Heart left ventricle (tissue), 16 donors: ENCODE measurements at regions not wholly inside any gene's neighbourhood (a gene's known extent, or its start where the extent isn't known, plus 50 kb on each side); places are given as distances from the start of the nearest gene placed in this dataset.
"Not testable (repeated sequence)": the region's sequence is repeated elsewhere in the genome, so short reads cannot be mapped to it uniquely, and the experiment has no call there.

Source experiments
- ATAC-seq, 4 donors: fragments of 200-7000 bp; cut with Tn5 transposase; one replicate each; pipeline ENCODE4 v1.9.1; 2020 to 2022; ENCODE audit warnings: moderate library complexity in 4 of 4, mild to moderate bottlenecking in 3 of 4, moderate number of reproducible peaks in 1 of 4
- DNase-seq, 5 donors: peaks; one replicate each; pipeline ENCODE4 v3.0.0-alpha.2; 2020
- H3K27ac ChIP-seq, 12 donors: fragments of 200-600 bp; sonication (generic) in 4 of 12; one replicate each; pipeline versions ENCODE4 v1.5.0 to v1.8.0; 2016 to 2022; ENCODE audit warnings: mild to moderate bottlenecking in 2 of 12
- H3K27me3 ChIP-seq, 9 donors: fragments of 200-600 bp; sonication (generic) in 2 of 9; one replicate each; pipeline versions ENCODE4 v1.5.1 to v1.8.0; 2016 to 2022; ENCODE audit warnings: mild to moderate bottlenecking in 3 of 9
- H3K36me3 ChIP-seq, 9 donors: fragments of 200-600 bp; sonication (generic) in 2 of 9; one replicate each; pipeline versions ENCODE4 v1.5.0 to v1.8.0; 2018 to 2022; ENCODE audit warnings: mild to moderate bottlenecking in 2 of 9
- H3K4me1 ChIP-seq, 12 donors: fragments of 200-600 bp; sonication (generic) in 4 of 12; one replicate each; pipeline versions ENCODE4 v1.5.0 to v1.8.0; 2016 to 2022; ENCODE audit warnings: mild to moderate bottlenecking in 3 of 12
- H3K4me3 ChIP-seq, 12 donors: fragments of 200-600 bp; sonication (generic) in 4 of 12; one replicate each; pipeline versions ENCODE4 v1.5.0 to v1.8.0; 2017 to 2022; ENCODE audit warnings: mild to moderate bottlenecking in 9 of 12, moderate library complexity in 4 of 12
- H3K9me3 ChIP-seq, 12 donors: fragments of 200-600 bp; sonication (generic) in 4 of 12; one replicate each; pipeline versions ENCODE4 v1.5.0 to v1.8.0; 2016 to 2022; ENCODE audit warnings: mild to moderate bottlenecking in 1 of 12
- POLR2A ChIP-seq, 2 donors: fragments of 450-650 bp; IDR thresholded peaks; one replicate each; pipeline ENCODE4 v1.6.1; 2017; ENCODE audit warnings: antibody characterized with exemption in 2 of 2, mild to moderate bottlenecking in 2 of 2, moderate library complexity in 2 of 2
- WGBS, 4 donors: extraction: QIAGEN DNeasy Blood & Tissue Kit in 2 of 4; methylation state at CpG; one replicate each; pipeline versions ENCODE4 v1.1.5 to v1.1.7; 2013 to 2018; 5-methylcytosine and 5-hydroxymethylcytosine counted together
- intact Hi-C, 10 donors: fragments of 100-400 bp; cut with DNase I; formaldehyde crosslinking; loops; one replicate each; pipeline versions ENCODE4 v1.11.1 to v1.14.2; 2022
- TF ChIP-seq, protein P1 (sequence below), 12 donors: fragments of 200-600 bp; sonication (generic) in 4 of 12; IDR thresholded peaks; one replicate each; pipeline versions ENCODE4 v1.5.0 to v1.8.0; 2018 to 2022; ENCODE audit warnings: antibody characterized with exemption in 12 of 12, mild to moderate bottlenecking in 5 of 12
- donor health status: ischemic (EF 13 %, LVEDD 7.1; RV severe dilation, severe dysfunction).
- donor health status: healthy with polysubstance abuse.
- donor health status: DM: no; HTN: yes; CAD: no.
- donor health status: DM: no; HTN: no; CAD: no.
- donor health status: ischemic (EF 25% LVEDD 6.9; RV normal size, moderate dysfunction).
- donor health status: ischemic (EF 25% LVEDD 5.7; RV mildly dilated, moderate dysfunction).
- donor health status: healthy.
- donor health status: DM: yes; HTN: yes; CAD: no.
- donor health status: ischemic (EF 35%, LVEDD 5.7; RV mildly dilated, moderate dysfunction).
- donor health status: nonischemic (EF 11% LVEDD 7.7; RV severe dilation, severe dysfunction).
- donor health status: DM: yes; HTN: yes; CAD: no.
- donor health status: PGD.
- donor health status: ischemic (EF 29% LVEDD 5.4; RV normal size, mild dysfunction).
- donor health status: nonischemic (EF 23%, LVEDD 6.1; RV moderate dilation, normal function).

DNA sequence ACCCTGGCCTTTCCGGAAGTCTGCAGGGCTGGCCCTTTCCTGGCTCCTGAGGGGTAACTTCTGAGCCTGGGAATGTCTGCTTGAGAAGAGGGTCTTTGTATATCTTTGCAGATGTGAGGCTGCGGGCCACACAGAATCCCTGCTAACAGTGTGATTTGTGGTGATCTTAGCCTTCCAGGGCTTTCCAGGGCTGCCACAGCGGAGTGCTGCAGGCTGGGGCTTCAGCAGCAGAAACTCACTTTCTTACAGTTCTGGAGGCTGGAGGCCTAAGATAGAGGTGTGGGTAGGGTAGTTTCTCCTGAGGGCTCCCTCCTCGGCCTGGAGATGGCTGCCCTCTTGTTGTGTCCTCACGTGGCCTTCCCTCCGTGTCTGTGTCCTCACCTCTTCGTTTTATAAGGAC, 294.7 kb upstream of the HS6ST1 start:
- H3K4me1 ChIP-seq = no peaks in the 10 kb centered on the region
- ATAC-seq (no peak), DNase-seq (peak in 1 of 5 donors; percentile 30)
- peaks cover 0 to 3% (median 0%) of the 10 kb centered on the region in 9 donors for H3K27me3 ChIP-seq
- no peak overlapping the region for H3K27ac ChIP-seq
- peaks cover 0 to 4% (median 0%) of the 10 kb centered on the region in 12 donors for H3K9me3 ChIP-seq
- WGBS, 4 donors = 80 to 87% (median 83%) methylated on average over 6 to 7 of the region's 7 CpGs
- no peak overlapping the region for H3K4me3 ChIP-seq
- no peaks in the 10 kb centered on the region for H3K36me3 ChIP-seq
- no peak for TF ChIP-seq POLR2A (IDR thresholded peaks at IDR 0.05)
- TF ChIP-seq, protein P1, sequence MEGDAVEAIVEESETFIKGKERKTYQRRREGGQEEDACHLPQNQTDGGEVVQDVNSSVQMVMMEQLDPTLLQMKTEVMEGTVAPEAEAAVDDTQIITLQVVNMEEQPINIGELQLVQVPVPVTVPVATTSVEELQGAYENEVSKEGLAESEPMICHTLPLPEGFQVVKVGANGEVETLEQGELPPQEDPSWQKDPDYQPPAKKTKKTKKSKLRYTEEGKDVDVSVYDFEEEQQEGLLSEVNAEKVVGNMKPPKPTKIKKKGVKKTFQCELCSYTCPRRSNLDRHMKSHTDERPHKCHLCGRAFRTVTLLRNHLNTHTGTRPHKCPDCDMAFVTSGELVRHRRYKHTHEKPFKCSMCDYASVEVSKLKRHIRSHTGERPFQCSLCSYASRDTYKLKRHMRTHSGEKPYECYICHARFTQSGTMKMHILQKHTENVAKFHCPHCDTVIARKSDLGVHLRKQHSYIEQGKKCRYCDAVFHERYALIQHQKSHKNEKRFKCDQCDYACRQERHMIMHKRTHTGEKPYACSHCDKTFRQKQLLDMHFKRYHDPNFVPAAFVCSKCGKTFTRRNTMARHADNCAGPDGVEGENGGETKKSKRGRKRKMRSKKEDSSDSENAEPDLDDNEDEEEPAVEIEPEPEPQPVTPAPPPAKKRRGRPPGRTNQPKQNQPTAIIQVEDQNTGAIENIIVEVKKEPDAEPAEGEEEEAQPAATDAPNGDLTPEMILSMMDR (IDR thresholded peaks at IDR 0.05) = no peak
- intact Hi-C loops = no loop called here

DNA sequence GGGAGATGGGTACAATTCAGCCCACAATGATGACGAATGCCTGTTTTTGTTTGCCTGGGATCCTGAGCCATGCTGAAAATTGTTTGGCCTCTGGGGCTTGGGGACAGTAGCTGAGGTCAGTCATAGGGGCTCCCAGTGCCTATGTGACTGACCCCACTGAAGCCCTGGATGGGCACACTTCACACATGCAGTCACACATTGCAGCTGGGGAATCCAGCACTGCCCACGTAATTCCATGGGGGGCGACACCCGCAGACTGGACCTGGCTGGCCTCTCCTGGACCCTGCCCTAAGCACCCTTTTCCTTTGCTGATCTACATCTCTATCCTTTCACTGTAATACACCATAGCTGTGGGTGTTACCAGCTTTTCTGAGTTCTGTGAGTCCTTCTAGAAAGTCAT, 295.2 kb upstream of the HS6ST1 start:
- ATAC-seq (no peak), DNase-seq (peak in 1 of 5 donors; percentile 19)
- H3K36me3 ChIP-seq = no peaks in the 10 kb centered on the region
- peaks cover 0 to 3% (median 0%) of the 10 kb centered on the region in 9 donors for H3K27me3 ChIP-seq
- no peak overlapping the region for H3K4me3 ChIP-seq
- H3K4me1 ChIP-seq = no peaks in the 10 kb centered on the region
- H3K9me3 ChIP-seq = peaks cover 0 to 4% (median 0%) of the 10 kb centered on the region in 12 donors
- TF ChIP-seq, protein P1 (IDR thresholded peaks at IDR 0.05) = no peak
- TF ChIP-seq POLR2A (IDR thresholded peaks at IDR 0.05) = no peak
- 92 to 100% (median 95%) methylated on average over 4 of the region's 4 CpGs for WGBS, 4 donors
- intact Hi-C loops = no loop called here
- H3K27ac ChIP-seq = no peak overlapping the region

DNA sequence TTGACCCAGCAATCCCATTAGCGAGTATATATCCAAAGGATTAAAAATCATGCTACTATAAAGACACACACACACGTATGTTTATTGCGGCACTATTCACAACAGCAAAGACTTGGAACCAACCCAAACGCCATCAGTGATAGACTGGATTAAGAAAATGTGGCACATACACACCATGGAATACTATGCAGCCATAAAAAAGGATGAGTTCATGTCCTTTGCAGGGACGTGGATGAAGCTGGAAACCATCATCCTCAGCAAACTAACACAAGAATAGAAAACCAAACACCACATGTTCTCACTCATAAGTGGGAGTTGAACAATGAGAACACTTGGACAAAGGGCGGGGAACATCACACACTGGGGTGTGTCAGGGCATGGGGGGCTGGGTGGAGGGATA, 296.2 kb upstream of the HS6ST1 start:
- H3K4me3 ChIP-seq, ATAC-seq, H3K4me1 ChIP-seq, H3K27ac ChIP-seq, H3K9me3 ChIP-seq, DNase-seq, intact Hi-C loops, H3K36me3 ChIP-seq, H3K27me3 ChIP-seq: not testable (repeated sequence)
- 85 to 92% (median 90%) methylated on average over 6 of the region's 6 CpGs for WGBS, 4 donors

DNA sequence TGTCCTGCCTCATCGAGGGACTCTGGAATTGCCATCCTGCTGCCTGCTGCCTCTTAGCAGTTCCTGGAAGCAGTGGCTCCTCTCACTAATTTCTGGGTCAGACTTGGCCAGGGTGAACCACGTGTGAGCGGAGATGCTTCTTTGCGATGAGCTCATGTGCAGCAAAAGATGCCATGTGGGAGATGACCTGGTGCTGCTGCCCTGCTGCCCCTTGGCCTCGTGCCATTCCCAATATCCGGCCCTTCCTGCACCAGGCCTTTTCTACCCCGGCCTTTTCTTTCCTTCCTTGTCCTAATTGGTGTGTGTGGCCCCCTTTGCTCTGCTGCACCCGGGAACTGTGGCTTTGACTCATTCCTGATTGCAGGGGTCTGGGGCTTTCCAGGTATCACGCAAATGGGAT, 296.9 kb upstream of the HS6ST1 start:
- H3K4me3 ChIP-seq = no peak overlapping the region
- H3K4me1 ChIP-seq = no peaks in the 10 kb centered on the region
- intact Hi-C loops = no loop called here
- peaks cover 0 to 4% (median 0%) of the 10 kb centered on the region in 12 donors for H3K9me3 ChIP-seq
- H3K36me3 ChIP-seq = no peaks in the 10 kb centered on the region
- no peak for TF ChIP-seq POLR2A (IDR thresholded peaks at IDR 0.05)
- TF ChIP-seq, protein P1 (IDR thresholded peaks at IDR 0.05) = no peak
- 73 to 82% (median 77%) methylated on average over 9 of the region's 9 CpGs for WGBS, 4 donors
- H3K27ac ChIP-seq = no peak overlapping the region
- H3K27me3 ChIP-seq = peaks cover 0 to 3% (median 0%) of the 10 kb centered on the region in 9 donors
- DNase-seq (peak in 1 of 5 donors; percentile 10), ATAC-seq (no peak)

DNA sequence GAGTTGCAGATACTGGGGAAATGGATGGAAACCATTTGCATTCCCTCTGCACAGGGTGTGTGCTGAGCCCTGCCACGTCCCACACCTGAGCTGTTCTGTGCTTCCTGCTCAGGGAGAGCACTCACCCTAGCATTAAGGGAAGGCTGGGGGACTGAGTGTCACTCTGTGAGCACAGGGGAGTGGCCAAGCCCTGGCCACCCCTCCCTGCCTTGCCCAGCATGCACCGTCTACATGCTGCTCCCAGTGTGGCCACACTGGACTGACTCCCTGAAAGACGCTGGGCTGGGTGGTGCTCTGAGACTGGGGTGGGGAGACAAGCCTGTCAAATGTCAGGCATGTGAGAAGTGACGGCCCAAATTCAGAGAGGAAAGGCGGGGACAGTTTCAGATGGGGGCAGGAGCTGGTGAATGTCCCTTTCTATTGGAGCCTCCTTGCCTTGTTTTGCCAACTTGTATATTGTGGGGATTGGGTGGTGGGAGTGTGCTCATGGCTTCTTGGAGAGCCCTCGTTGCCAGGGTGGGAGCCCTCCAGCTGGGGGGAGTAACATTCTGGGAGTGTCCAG, 298.4 kb upstream of the HS6ST1 start:
- Histone ChIP-seq H3K27ac (no peak overlapping the region), H3K4me3 (no peak overlapping the region), H3K36me3 (no peaks in the 10 kb centered on the region), H3K27me3 (peaks cover 0 to 3% (median 0%) of the 10 kb centered on the region in 9 donors), H3K4me1 (peaks cover 0 to 7% (median 0%) of the 10 kb centered on the region in 12 donors), H3K9me3 (peaks cover 0 to 4% (median 0%) of the 10 kb centered on the region in 12 donors)
- DNase-seq (no peak), ATAC-seq (no peak)
- TF ChIP-seq, protein P1 (IDR thresholded peaks at IDR 0.05) = no peak
- TF ChIP-seq POLR2A (IDR thresholded peaks at IDR 0.05) = no peak
- intact Hi-C loops = no loop called here
- 75 to 79% (median 77%) methylated on average over 5 to 6 of the region's 6 CpGs for WGBS, 4 donors
